Nephron (organoid): ENCODE measurements at regions not wholly inside any gene's neighbourhood (a gene's known extent, or its start where the extent isn't known, plus 50 kb on each side); places are given as distances from the start of the nearest gene placed in this dataset.

Experiments
- H3K27ac Mint-ChIP-seq, 3 experiments: 2 replicates each; pipeline ENCODE4 v1.8.0; 2020; ENCODE audit warnings: mixed read lengths in 3 of 3, mild to moderate bottlenecking in 2 of 3, moderate library complexity in 1 of 3
- H3K27me3 Mint-ChIP-seq: 2 replicates; pipeline ENCODE4 v1.8.0; 2021; ENCODE audit warnings: low read depth, mild to moderate bottlenecking, moderate library complexity, mixed read lengths
- H3K36me3 Mint-ChIP-seq: 2 replicates; pipeline ENCODE4 v1.8.0; 2020; ENCODE audit warnings: low read depth, mixed read lengths
- H3K4me1 Mint-ChIP-seq: 2 replicates; pipeline ENCODE4 v1.8.0; 2020; ENCODE audit warnings: mixed read lengths
- H3K4me3 Mint-ChIP-seq, 3 experiments: 2 replicates each; pipeline ENCODE4 v1.8.0; 2020; ENCODE audit warnings: mild to moderate bottlenecking in 3 of 3, mixed read lengths in 3 of 3, moderate library complexity in 2 of 3
- H3K9me3 Mint-ChIP-seq: 2 replicates; pipeline ENCODE4 v1.8.0; 2020; ENCODE audit warnings: mixed read lengths
- CTCF ChIP-seq, 3 experiments: fragments of 200-600 bp; sonication (generic); IDR thresholded peaks; one replicate each; pipeline ENCODE4 v1.5.0; 2021; ENCODE audit warnings: antibody characterized with exemption in 3 of 3; ENCODE audit not compliant: unreplicated experiment in 3 of 3

GRCh38 chr4:137651128-137651527 lies 118.8 kb upstream of the PCDH18 start:
- Mint-ChIP-seq H3K4me1 (peaks cover 20% of the 10 kb centered on the region), H3K36me3 (no peaks in the 10 kb centered on the region), H3K4me3 (no peak overlapping the region), H3K27me3 (no peaks in the 10 kb centered on the region), H3K9me3 (no peaks in the 10 kb centered on the region), H3K27ac (no peak overlapping the region)
- TF ChIP-seq CTCF (IDR thresholded peaks at IDR 0.05; ENCODE audit: unreplicated experiment in 3 of 3), result no peak

- H3K27ac Mint-ChIP-seq, result no peak overlapping the region
- H3K9me3 Mint-ChIP-seq, result no peaks in the 10 kb centered on the region
- TF ChIP-seq CTCF (IDR thresholded peaks at IDR 0.05; ENCODE audit: unreplicated experiment in 3 of 3), result no peak
- no peaks in the 10 kb centered on the region for H3K36me3 Mint-ChIP-seq
- peaks cover 13% of the 10 kb centered on the region for H3K4me1 Mint-ChIP-seq
- no peak overlapping the region for H3K4me3 Mint-ChIP-seq
- H3K27me3 Mint-ChIP-seq, result no peaks in the 10 kb centered on the region
These were observed 117.6 kb upstream of the PCDH18 start for GRCh38 chr4:137649711-137650450.

- Mint-ChIP-seq H3K4me1 (peaks cover 6% of the 10 kb centered on the region), H3K27me3 (no peaks in the 10 kb centered on the region), H3K36me3 (no peaks in the 10 kb centered on the region), H3K4me3 (no peak overlapping the region), H3K27ac (no peak overlapping the region), H3K9me3 (no peaks in the 10 kb centered on the region)
- no peak for TF ChIP-seq CTCF (IDR thresholded peaks at IDR 0.05; ENCODE audit: unreplicated experiment in 3 of 3)
These were observed 116.2 kb upstream of the PCDH18 start for GRCh38 chr4:137648531-137648930.

GRCh38 chr4:137647375-137647774 lies 115.1 kb upstream of the PCDH18 start:
- H3K4me3 Mint-ChIP-seq, result no peak overlapping the region

GRCh38 chr4:137644201-137644600 lies 111.9 kb upstream of the PCDH18 start:
- no peaks in the 10 kb centered on the region for H3K36me3 Mint-ChIP-seq
- peaks cover 7% of the 10 kb centered on the region for H3K4me1 Mint-ChIP-seq
- no peak overlapping the region for H3K4me3 Mint-ChIP-seq
- no peaks in the 10 kb centered on the region for H3K9me3 Mint-ChIP-seq
- H3K27me3 Mint-ChIP-seq, result no peaks in the 10 kb centered on the region
- H3K27ac Mint-ChIP-seq, result no peak overlapping the region
- no peak for TF ChIP-seq CTCF (IDR thresholded peaks at IDR 0.05; ENCODE audit: unreplicated experiment in 3 of 3)

More at GRCh38 chr4:137647375-137647774, 115.1 kb upstream of the PCDH18 start:
- Mint-ChIP-seq H3K36me3 (no peaks in the 10 kb centered on the region), H3K27ac (no peak overlapping the region), H3K9me3 (no peaks in the 10 kb centered on the region), H3K4me1 (peaks cover 7% of the 10 kb centered on the region), H3K27me3 (no peaks in the 10 kb centered on the region)
- TF ChIP-seq CTCF (IDR thresholded peaks at IDR 0.05; ENCODE audit: unreplicated experiment in 3 of 3), result no peak

GRCh38 chr4:137641544-137641943 lies 109.2 kb upstream of the PCDH18 start:
- Mint-ChIP-seq H3K4me3 (no peak overlapping the region), H3K27ac (no peak overlapping the region), H3K27me3 (no peaks in the 10 kb centered on the region), H3K36me3 (no peaks in the 10 kb centered on the region), H3K4me1 (peaks cover 7% of the 10 kb centered on the region), H3K9me3 (no peaks in the 10 kb centered on the region)
- TF ChIP-seq CTCF (IDR thresholded peaks at IDR 0.05; ENCODE audit: unreplicated experiment in 3 of 3), result no peak
